Fibroblast of lung (primary cell): ENCODE measurements at regions not wholly inside any gene's neighbourhood (a gene's known extent, or its start where the extent isn't known, plus 50 kb on each side); places are given as distances from the start of the nearest gene placed in this dataset.
"Not testable (repeated sequence)": the region's sequence is repeated elsewhere in the genome, so short reads cannot be mapped to it uniquely, and the experiment has no call there.

Experiments used
- DNase-seq, 2 donors: peaks; one replicate each; pipeline versions ENCODE4 v3.0.0 to v3.0.0-alpha.2; 2010; ENCODE audit warnings: low read depth in 2 of 2
- H2AFZ ChIP-seq: 2 replicates; pipeline ENCODE4 v1.5.1; 2012; ENCODE audit warnings: low read length, control low read depth, inconsistent platforms
- H3K27ac ChIP-seq: 2 replicates; pipeline ENCODE4 v1.5.1; 2011; ENCODE audit warnings: low read length, control low read depth; ENCODE audit not compliant: insufficient read depth
- H3K27me3 ChIP-seq: 2 replicates; pipeline ENCODE4 v1.5.1; 2011; ENCODE audit warnings: mild to moderate bottlenecking, low read length; ENCODE audit not compliant: control insufficient read depth, insufficient read depth
- H3K36me3 ChIP-seq: 2 replicates; pipeline ENCODE4 v1.5.1; 2011; ENCODE audit warnings: low read length; ENCODE audit not compliant: control insufficient read depth, insufficient read depth
- H3K4me1 ChIP-seq: 2 replicates; pipeline ENCODE4 v1.5.1; 2011; ENCODE audit warnings: low read length; ENCODE audit not compliant: control insufficient read depth, insufficient read depth; ENCODE audit errors: extremely low read depth
- H3K4me2 ChIP-seq: 2 replicates; pipeline ENCODE4 v1.5.1; 2011; ENCODE audit warnings: low read length, control low read depth; ENCODE audit not compliant: insufficient read depth; ENCODE audit errors: extremely low read depth
- H3K4me3 ChIP-seq, 4 experiments: fragments of 200-600 bp in 1 of 4; sonication (generic) in 1 of 4; replicated peaks in 1 of 4; 2 replicates each; pipeline ENCODE4 v1.5.1; 2011 to 2016; ENCODE audit warnings: low read length in 4 of 4, low read depth in 3 of 4, mild to moderate bottlenecking in 3 of 4, control low read depth in 2 of 4, inconsistent platforms in 1 of 4, mixed read lengths in 1 of 4; ENCODE audit not compliant: insufficient read depth in 1 of 4; ENCODE audit errors: control extremely low read depth in 1 of 4
- H3K79me2 ChIP-seq: 2 replicates; pipeline ENCODE4 v1.5.1; 2012; ENCODE audit warnings: mild to moderate bottlenecking, low read length, inconsistent platforms; ENCODE audit not compliant: control insufficient read depth, insufficient read depth
- H3K9ac ChIP-seq: 2 replicates; pipeline ENCODE4 v1.5.1; 2011; ENCODE audit warnings: mild to moderate bottlenecking, low read length, control low read depth; ENCODE audit not compliant: insufficient read depth
- H3K9me3 ChIP-seq: 2 replicates; pipeline ENCODE4 v1.5.1; 2012; ENCODE audit warnings: low read depth, low read length; ENCODE audit not compliant: control insufficient read depth, insufficient read depth
- H4K20me1 ChIP-seq: 2 replicates; pipeline ENCODE4 v1.5.1; 2011; ENCODE audit warnings: low read length; ENCODE audit not compliant: control insufficient read depth, insufficient read depth; ENCODE audit errors: extremely low read depth
- CTCF ChIP-seq, 2 donors: IDR thresholded peaks in 1 of 2; conservative IDR thresholded peaks in 1 of 2; 1 replicate in 1 of 2; 2 replicates in 1 of 2; pipeline ENCODE4 v1.5.1; 2011 to 2012; ENCODE audit warnings: low read length in 2 of 2, control low read depth in 1 of 2, inconsistent platforms in 1 of 2, low read depth in 1 of 2, mild to moderate bottlenecking in 1 of 2
- EZH2 ChIP-seq: IDR thresholded peaks from 2 replicates; pipeline ENCODE4 v1.5.1; 2012; ENCODE audit warnings: low read length, control low read depth, mild to moderate bottlenecking; ENCODE audit errors: missing control alignments

DNA sequence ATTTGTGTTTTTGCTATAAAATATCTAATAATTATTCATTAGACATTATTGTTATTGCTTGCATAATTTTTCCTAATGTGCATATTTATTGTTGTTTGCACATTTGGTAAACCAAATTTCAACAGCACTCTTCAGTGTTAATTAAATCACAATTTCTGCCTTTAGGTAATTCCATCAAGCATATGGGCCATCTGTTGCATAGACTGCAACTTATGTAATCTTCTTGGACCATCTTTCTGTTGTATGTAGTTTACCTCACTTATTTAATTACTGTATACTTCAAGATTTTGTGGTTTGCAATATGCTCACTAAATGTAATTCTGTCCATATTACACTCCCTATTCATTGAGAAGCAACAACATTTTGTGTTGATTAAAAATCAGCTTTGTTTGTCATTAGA is 1360.1 kb downstream of the REEP3 start:
- Histone ChIP-seq H3K9me3 (no peaks in the 10 kb centered on the region), H4K20me1 (no peaks in the 10 kb centered on the region), H3K27ac (no peak overlapping the region), H3K27me3 (no peaks in the 10 kb centered on the region), H3K9ac (no peak overlapping the region), H3K4me1 (no peaks in the 10 kb centered on the region), H3K4me3 (no peak overlapping the region), H2AFZ (no peak overlapping the region), H3K4me2 (no peak overlapping the region), H3K36me3 (no peaks in the 10 kb centered on the region), H3K79me2 (no peaks in the 10 kb centered on the region)
- DNase-seq: no peak
- TF ChIP-seq EZH2: no peak
- TF ChIP-seq CTCF (conservative IDR thresholded peaks at IDR 0.05 in 1 of 2, IDR thresholded peaks at IDR 0.05 in 1 of 2; ENCODE audit: low read depth in 1 of 2, low read length in 2 of 2): no peak

DNA sequence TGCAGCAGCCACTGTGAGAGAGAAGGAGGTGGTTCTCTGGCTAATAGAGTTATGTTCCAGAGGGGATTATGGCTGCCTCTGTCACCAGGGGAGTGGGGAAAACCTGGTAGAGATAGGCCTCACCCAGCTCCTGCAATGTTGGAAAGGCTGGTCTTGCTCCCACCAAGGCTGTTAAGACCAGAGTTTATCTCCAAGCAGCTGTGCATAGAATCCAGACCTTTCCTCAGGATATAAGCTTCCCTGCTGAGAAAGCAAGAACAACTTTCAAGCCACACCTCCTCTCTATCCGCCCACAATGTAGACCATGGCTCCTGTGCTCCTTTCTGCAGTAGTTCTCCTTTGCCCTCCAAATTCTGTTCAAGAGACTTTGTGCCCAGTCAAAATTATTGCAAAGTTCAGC is 1375.4 kb downstream of the REEP3 start:
- H3K4me1 ChIP-seq: no peaks in the 10 kb centered on the region
- no peak overlapping the region for H3K4me2 ChIP-seq
- TF ChIP-seq CTCF (conservative IDR thresholded peaks at IDR 0.05 in 1 of 2, IDR thresholded peaks at IDR 0.05 in 1 of 2; ENCODE audit: low read depth in 1 of 2, low read length in 2 of 2) (no peak), EZH2 (no peak)
- H3K27ac ChIP-seq: no peak overlapping the region
- no peaks in the 10 kb centered on the region for H3K9me3 ChIP-seq
- no peaks in the 10 kb centered on the region for H3K36me3 ChIP-seq
- H3K9ac ChIP-seq: no peak overlapping the region
- no peak overlapping the region for H3K4me3 ChIP-seq
- no peak overlapping the region for H2AFZ ChIP-seq
- no peaks in the 10 kb centered on the region for H3K79me2 ChIP-seq
- no peaks in the 10 kb centered on the region for H4K20me1 ChIP-seq
- H3K27me3 ChIP-seq: no peaks in the 10 kb centered on the region
- no peak for DNase-seq

- H3K4me1 ChIP-seq, H3K36me3 ChIP-seq, DNase-seq, H3K4me3 ChIP-seq, H2AFZ ChIP-seq, H3K9ac ChIP-seq, H4K20me1 ChIP-seq, H3K9me3 ChIP-seq, H3K27ac ChIP-seq, H3K27me3 ChIP-seq, H3K79me2 ChIP-seq, H3K4me2 ChIP-seq: not testable (repeated sequence)
Measured at GRCh38 chr10:64906311-64906710, 1385.1 kb downstream of the REEP3 start.

- not testable (repeated sequence) for H3K4me1 ChIP-seq, H3K4me2 ChIP-seq, H4K20me1 ChIP-seq, H3K4me3 ChIP-seq, H3K79me2 ChIP-seq, H2AFZ ChIP-seq, H3K9ac ChIP-seq, H3K9me3 ChIP-seq, DNase-seq, H3K27me3 ChIP-seq, H3K27ac ChIP-seq, H3K36me3 ChIP-seq
Measured at GRCh38 chr10:64924306-64924705, 1403.1 kb downstream of the REEP3 start.
